Common myeloid progenitor, CD34-positive (primary cell): ENCODE measurements at regions not wholly inside any gene's neighbourhood (a gene's known extent, or its start where the extent isn't known, plus 50 kb on each side); places are given as distances from the start of the nearest gene placed in this dataset.
"Not testable (repeated sequence)": the region's sequence is repeated elsewhere in the genome, so short reads cannot be mapped to it uniquely, and the experiment has no call there.

Experiments
- CTCF ChIA-PET: fragments of 350-600 bp; sonication (Branson Sonifier 250); formaldehyde crosslinking; loops from one replicate; lab custom pipeline; 2021; ENCODE audit warnings: antibody characterized with exemption; lab: Charles Lee
- POLR2A ChIA-PET: fragments of 350-600 bp; sonication (Branson Sonifier 250); formaldehyde crosslinking; loops from one replicate; lab custom pipeline; 2021; ENCODE audit warnings: antibody characterized with exemption; lab: Charles Lee
- DNase-seq, 3 donors: peaks; one replicate each; pipeline versions ENCODE4 v3.0.0 to v3.0.0-alpha.2; 2013
- H3K27ac ChIP-seq, 2 experiments: 1 replicate in 1 of 2; 2 replicates in 1 of 2; pipeline ENCODE4 v1.7.0; 2013; ENCODE audit warnings: inconsistent platforms in 2 of 2, low read length in 2 of 2, mild to moderate bottlenecking in 2 of 2, low read depth in 1 of 2, moderate library complexity in 1 of 2; ENCODE audit not compliant: severe bottlenecking in 2 of 2, insufficient read depth in 1 of 2, poor library complexity in 1 of 2
- H3K27me3 ChIP-seq, 5 experiments: replicated peaks in 2 of 5; 1 replicate in 3 of 5; 2 replicates in 2 of 5; pipeline versions ENCODE4 v1.6.1 to v1.7.0; 2013; ENCODE audit warnings: low read length in 4 of 5, mild to moderate bottlenecking in 2 of 5, moderate library complexity in 2 of 5, inconsistent platforms in 1 of 5; ENCODE audit not compliant: insufficient read depth in 5 of 5, control insufficient read depth in 4 of 5
- H3K36me3 ChIP-seq, 4 experiments: 1 replicate in 2 of 4; 2 replicates in 2 of 4; pipeline versions ENCODE4 v1.6.1 to v1.7.0; 2013; ENCODE audit warnings: low read length in 3 of 4, control low read depth in 1 of 4, mild to moderate bottlenecking in 1 of 4; ENCODE audit not compliant: control insufficient read depth in 4 of 4, insufficient read depth in 4 of 4
- H3K4me1 ChIP-seq, 4 experiments: 1 replicate in 3 of 4; 2 replicates in 1 of 4; pipeline versions ENCODE4 v1.6.1 to v1.7.1; 2013; ENCODE audit warnings: low read length in 3 of 4, mild to moderate bottlenecking in 3 of 4, control low read depth in 1 of 4, inconsistent platforms in 1 of 4, moderate library complexity in 1 of 4; ENCODE audit not compliant: control insufficient read depth in 4 of 4, insufficient read depth in 4 of 4; ENCODE audit errors: control extremely low read depth in 1 of 4
- H3K4me3 ChIP-seq, 7 experiments: 1 replicate in 4 of 7; 2 replicates in 3 of 7; pipeline versions ENCODE4 v1.5.1 to v1.7.0; 2013; ENCODE audit warnings: mild to moderate bottlenecking in 7 of 7, low read length in 6 of 7, moderate library complexity in 6 of 7, inconsistent platforms in 2 of 7, low read depth in 2 of 7, control low read depth in 1 of 7; ENCODE audit not compliant: insufficient read depth in 4 of 7, control insufficient read depth in 1 of 7; ENCODE audit errors: extremely low read depth in 1 of 7
- H3K9me3 ChIP-seq, 5 experiments: 1 replicate in 4 of 5; 2 replicates in 1 of 5; pipeline versions ENCODE4 v1.6.1 to v1.7.1; 2013; ENCODE audit warnings: low read length in 4 of 5, mild to moderate bottlenecking in 2 of 5, inconsistent platforms in 1 of 5, low read depth in 1 of 5, moderate library complexity in 1 of 5; ENCODE audit not compliant: control insufficient read depth in 4 of 5, insufficient read depth in 2 of 5; ENCODE audit errors: control extremely low read depth in 1 of 5
- WGBS: methylation state at CpG from one replicate; pipeline ENCODE4 v1.1.5; 2013; ENCODE audit not compliant: insufficient coverage; 5-methylcytosine and 5-hydroxymethylcytosine counted together

GRCh38 chr4:58313444-58313843 is 1203.3 kb upstream of the IGFBP7 start:
- Histone ChIP-seq H3K36me3 (no peaks in the 10 kb centered on the region), H3K27ac (no peak overlapping the region), H3K4me3 (no peak overlapping the region), H3K9me3 (peaks cover 0 to 2% (median 0%) of the 10 kb centered on the region in 5 experiments), H3K4me1 (no peaks in the 10 kb centered on the region), H3K27me3 (no peaks in the 10 kb centered on the region)
- ChIA-PET POLR2A (no interaction called here), CTCF (no interaction called here)
- WGBS = no CpG with 5 or more reads among the region's 4 CpGs
- no peak for DNase-seq

GRCh38 chr4:58303456-58303855 is 1193.3 kb upstream of the IGFBP7 start:
- ChIA-PET CTCF (no interaction called here), POLR2A (no interaction called here)
- Histone ChIP-seq H3K9me3 (no peaks in the 10 kb centered on the region), H3K27me3 (no peaks in the 10 kb centered on the region), H3K36me3 (no peaks in the 10 kb centered on the region), H3K27ac (no peak overlapping the region), H3K4me1 (no peaks in the 10 kb centered on the region), H3K4me3 (no peak overlapping the region)
- 92% methylated on average over 1 of the region's 1 CpG for WGBS
- no peak for DNase-seq

DNA sequence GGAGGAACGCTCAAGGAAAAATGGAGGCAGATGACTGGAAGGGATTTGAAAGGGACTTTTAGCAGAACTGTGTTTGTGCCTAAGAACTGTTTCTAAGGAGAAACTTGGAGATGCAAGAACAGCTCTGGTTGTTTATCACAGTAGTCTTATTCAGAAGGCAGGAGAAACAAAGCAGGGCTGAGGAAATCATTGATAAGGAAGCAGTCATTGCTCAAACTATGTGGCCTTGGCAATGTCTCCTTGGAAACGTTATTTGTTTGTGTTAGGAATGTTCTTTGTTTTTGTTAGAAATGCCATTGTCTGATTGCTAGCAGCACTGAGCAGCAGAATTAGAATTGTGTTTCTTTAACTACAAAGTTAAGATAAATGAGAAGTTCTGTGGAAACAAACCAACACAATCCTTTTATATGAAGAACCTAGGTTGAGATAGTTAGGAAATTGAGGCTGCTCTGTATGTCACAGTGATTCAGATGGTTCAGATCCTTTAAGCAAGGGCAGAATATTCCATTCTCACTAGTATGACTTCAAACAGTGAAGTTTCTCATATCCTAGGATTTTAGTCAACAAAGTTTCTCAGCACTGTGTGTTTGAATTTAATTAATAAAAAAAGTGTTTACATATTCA is 1191.3 kb upstream of the IGFBP7 start:
- no peaks in the 10 kb centered on the region for H3K27me3 ChIP-seq
- DNase-seq = no peak
- ChIA-PET POLR2A (no interaction called here), CTCF (no interaction called here)
- H3K4me1 ChIP-seq = no peaks in the 10 kb centered on the region
- WGBS = 67% methylated on average over 1 of the region's 2 CpGs
- H3K27ac ChIP-seq = no peak overlapping the region
- H3K4me3 ChIP-seq = no peak overlapping the region
- H3K9me3 ChIP-seq = no peaks in the 10 kb centered on the region
- no peaks in the 10 kb centered on the region for H3K36me3 ChIP-seq

- H3K27me3 ChIP-seq = no peaks in the 10 kb centered on the region
- H3K4me3 ChIP-seq = no peak overlapping the region
- DNase-seq = no peak
- POLR2A ChIA-PET = no interaction called here
- WGBS = 100% methylated on average over 1 of the region's 4 CpGs
- no peaks in the 10 kb centered on the region for H3K4me1 ChIP-seq
- H3K27ac ChIP-seq = no peak overlapping the region
- CTCF ChIA-PET = no interaction called here
- no peaks in the 10 kb centered on the region for H3K9me3 ChIP-seq
- no peaks in the 10 kb centered on the region for H3K36me3 ChIP-seq
Observed at GRCh38 chr4:58286335-58286734, 1176.2 kb upstream of the IGFBP7 start.

DNA sequence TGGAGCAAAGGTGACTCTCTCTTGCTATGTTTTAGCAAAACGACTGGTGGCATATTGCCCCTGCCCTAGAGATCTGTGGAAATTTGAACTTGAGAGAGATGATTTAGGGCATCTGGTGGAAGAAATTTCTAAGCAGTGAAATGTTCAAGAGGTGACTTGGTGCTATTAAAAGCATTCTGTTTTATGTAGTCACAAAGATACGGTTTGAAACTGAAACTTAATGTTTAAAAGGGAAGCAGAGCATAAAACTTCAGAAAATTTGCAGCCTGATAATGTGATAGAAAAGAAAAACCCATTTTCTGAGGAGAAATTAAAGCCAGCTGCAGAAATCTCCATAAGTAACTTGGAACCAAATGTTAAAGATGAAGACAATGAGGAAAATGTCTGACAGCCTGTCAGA is 1170.7 kb upstream of the IGFBP7 start:
- 100% methylated on average over 1 of the region's 2 CpGs for WGBS
- CTCF ChIA-PET, H3K27me3 ChIP-seq, H3K4me3 ChIP-seq, H3K9me3 ChIP-seq, H3K4me1 ChIP-seq, POLR2A ChIA-PET, H3K27ac ChIP-seq, DNase-seq, H3K36me3 ChIP-seq: not testable (repeated sequence)

DNA sequence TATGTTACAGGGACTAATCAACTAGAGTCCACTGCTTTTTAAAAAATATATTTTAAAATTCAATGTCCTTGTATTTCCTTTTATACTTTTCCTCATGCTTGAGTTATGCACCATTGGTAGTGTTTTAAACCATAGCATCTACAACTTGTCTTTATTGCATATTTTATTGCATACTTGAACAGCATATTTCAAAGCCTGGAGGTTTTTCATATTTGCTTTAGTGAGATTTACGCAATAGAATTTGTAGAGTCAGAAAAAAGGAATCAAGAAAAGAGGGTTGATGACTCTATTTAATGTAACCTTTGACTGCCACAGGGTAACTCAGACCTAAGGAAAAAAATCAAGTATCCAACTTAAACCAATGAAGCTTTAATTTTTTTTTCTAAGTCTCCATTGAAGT is 1165.7 kb upstream of the IGFBP7 start:
- DNase-seq = no peak
- Histone ChIP-seq H3K4me1 (no peaks in the 10 kb centered on the region), H3K36me3 (no peaks in the 10 kb centered on the region), H3K9me3 (no peaks in the 10 kb centered on the region), H3K27me3 (no peaks in the 10 kb centered on the region), H3K4me3 (no peak overlapping the region), H3K27ac (no peak overlapping the region)
- ChIA-PET CTCF (no interaction called here), POLR2A (no interaction called here)
- no CpG with 5 or more reads among the region's 1 CpG for WGBS

GRCh38 chr4:58274553-58274952 is 1164.4 kb upstream of the IGFBP7 start:
- H3K27ac ChIP-seq = no peak overlapping the region
- ChIA-PET CTCF (no interaction called here), POLR2A (no interaction called here)
- WGBS = 95% methylated on average over 4 of the region's 5 CpGs
- H3K36me3 ChIP-seq = no peaks in the 10 kb centered on the region
- H3K4me1 ChIP-seq = no peaks in the 10 kb centered on the region
- H3K27me3 ChIP-seq = no peaks in the 10 kb centered on the region
- no peak for DNase-seq
- H3K4me3 ChIP-seq = no peak overlapping the region
- H3K9me3 ChIP-seq = no peaks in the 10 kb centered on the region
